K562 (cell line): ENCODE measurements at regions not wholly inside any gene's neighbourhood (a gene's known extent, or its start where the extent isn't known, plus 50 kb on each side); places are given as distances from the start of the nearest gene placed in this dataset.

Experiments used
- BRCA1 ChIP-seq, 2 experiments: fragments of 450-650 bp in 1 of 2; sonication (generic) in 1 of 2; formaldehyde crosslinking in 1 of 2; IDR thresholded peaks; 2 replicates each; pipeline versions ENCODE4 v1.5.0 to v1.6.1; 2017 to 2020; ENCODE audit warnings: mild to moderate bottlenecking in 1 of 2, missing genetic modification reagents in 1 of 2
- CHD4 ChIP-seq: fragments of 200-600 bp; sonication (generic); IDR thresholded peaks from 3 replicates; pipeline ENCODE4 v1.6.1; 2012; ENCODE audit warnings: low read depth, mild to moderate bottlenecking, mixed read lengths, low read length, inconsistent platforms; ENCODE audit not compliant: insufficient read depth, insufficient replicate concordance, poor library complexity, severe bottlenecking
- CTCF ChIP-seq, 3 experiments: IDR thresholded peaks in 2 of 3; conservative IDR thresholded peaks in 1 of 3; 2 replicates each; pipeline ENCODE4 v1.5.1; 2011 to 2012; ENCODE audit warnings: low read length in 3 of 3, mild to moderate bottlenecking in 3 of 3, control low read depth in 2 of 3, improper control_type of control experiment in 1 of 3, inconsistent platforms in 1 of 3, low read depth in 1 of 3, mixed read lengths in 1 of 3, moderate library complexity in 1 of 3; ENCODE audit not compliant: insufficient read depth in 2 of 3
- E2F5 ChIP-seq: sonication (generic); formaldehyde crosslinking; IDR thresholded peaks from 2 replicates; pipeline ENCODE4 v1.8.0; 2022; ENCODE audit warnings: mild to moderate bottlenecking, missing genetic modification reagents
- EZH2 ChIP-seq: IDR thresholded peaks from 2 replicates; pipeline ENCODE4 v1.6.1; 2012; ENCODE audit warnings: low read depth, mild to moderate bottlenecking, inconsistent platforms, low read length, borderline replicate concordance
- HDGF ChIP-seq: fragments of 450-650 bp; IDR thresholded peaks from 2 replicates; pipeline ENCODE4 v1.6.1; 2016
- NR4A1 ChIP-seq, 2 experiments: fragments of 250-450 bp in 1 of 2; fragments of 450-650 bp in 1 of 2; sonication (Bioruptor Pico) in 1 of 2; IDR thresholded peaks; 2 replicates each; pipeline versions ENCODE4 v1.4.0 to v1.6.1; 2016 to 2020; ENCODE audit warnings: mild to moderate bottlenecking in 2 of 2, missing compliant biosample characterization in 1 of 2, missing genetic modification characterization in 1 of 2, moderate library complexity in 1 of 2
- POLR2A ChIP-seq: fragments of 450-650 bp; conservative IDR thresholded peaks from 2 replicates; pipeline ENCODE4 v1.6.1; 2016
- POLR2AphosphoS5 ChIP-seq: IDR thresholded peaks from 2 replicates; pipeline ENCODE4 v1.6.1; 2011; ENCODE audit warnings: mild to moderate bottlenecking, low read depth, low read length, moderate library complexity; ENCODE audit not compliant: control insufficient read depth, insufficient read depth
- RBFOX2 ChIP-seq: fragments of 200-400 bp; formaldehyde crosslinking; IDR thresholded peaks from 2 replicates; pipeline ENCODE4 v1.6.1; 2017; ENCODE audit warnings: low read depth, mild to moderate bottlenecking, low read length, moderate library complexity
- SMC3 ChIP-seq: conservative IDR thresholded peaks from 2 replicates; pipeline ENCODE4 v1.6.1; 2011; ENCODE audit warnings: low read depth, low read length, improper control_type of control experiment; ENCODE audit not compliant: insufficient read depth

- TF ChIP-seq RBFOX2 (no peak), E2F5 (no peak), POLR2AphosphoS5 (no peak), NR4A1 (CRISPR knock-in tag; IDR thresholded peaks at IDR 0.05) (no peak), NR4A1 (tag; IDR thresholded peaks at IDR 0.05) (no peak), HDGF (no peak), SMC3 (no peak), EZH2 (no peak), CTCF (IDR thresholded peaks at IDR 0.05 in 2 of 3, conservative IDR thresholded peaks at IDR 0.05 in 1 of 3; ENCODE audit: insufficient read depth in 2 of 3, low read depth in 1 of 3, low read length in 3 of 3) (no peak), CHD4 (no peak), BRCA1 (IDR thresholded peaks at IDR 0.05) (no peak), BRCA1 (CRISPR knock-in tag; IDR thresholded peaks at IDR 0.05) (no peak), POLR2A (no peak)
These were observed 71.6 kb upstream of the TET2 start for GRCh38 chr4:105075045-105075444.
